Ammon's horn (tissue), 1 donor: ENCODE measurements at regions not wholly inside any gene's neighbourhood (a gene's known extent, or its start where the extent isn't known, plus 50 kb on each side); places are given as distances from the start of the nearest gene placed in this dataset.

Experiments
- DNase-seq: peaks from one replicate; pipeline ENCODE4 v3.0.0-alpha.2; 2016; ENCODE audit warnings: low spot score

GRCh38 chr3:120544361-120544760, 51.8 kb upstream of the NDUFB4 start:
- DNase-seq = no peak

GRCh38 chr3:120536642-120537041, 59.5 kb upstream of the NDUFB4 start:
- no peak for DNase-seq

GRCh38 chr3:120532969-120533368, 63.2 kb upstream of the NDUFB4 start:
- DNase-seq = no peak

GRCh38 chr3:120528163-120528562, 68.0 kb upstream of the NDUFB4 start:
- no peak for DNase-seq

- no peak for DNase-seq
Observed at GRCh38 chr3:120526011-120526870, 69.9 kb upstream of the NDUFB4 start.

- no peak for DNase-seq
Observed at GRCh38 chr3:120524171-120524923, 71.8 kb upstream of the NDUFB4 start.

- DNase-seq = no peak
Observed at GRCh38 chr3:120516136-120516535, 65.3 kb upstream of the FSTL1 start.

- DNase-seq = no peak
Observed at GRCh38 chr3:120512655-120513054, 61.9 kb upstream of the FSTL1 start.

GRCh38 chr3:120506828-120507774, 56.3 kb upstream of the FSTL1 start:
- peak; percentile 38 for DNase-seq

- no peak for DNase-seq
Observed at GRCh38 chr3:120506076-120506827, 55.5 kb upstream of the FSTL1 start.

- no peak for DNase-seq
Observed at GRCh38 chr3:120503727-120504616, 53.2 kb upstream of the FSTL1 start.

- no peak for DNase-seq
Observed at GRCh38 chr3:120502116-120502515, 51.3 kb upstream of the FSTL1 start.
